Central memory CD4-positive, alpha-beta T cell (primary cell): ENCODE measurements at regions not wholly inside any gene's neighbourhood (a gene's known extent, or its start where the extent isn't known, plus 50 kb on each side); places are given as distances from the start of the nearest gene placed in this dataset.

ENCODE experiments used
- DNase-seq: peaks from one replicate; pipeline ENCODE4 v3.0.0; 2022

- DNase-seq, result no peak
Observed at GRCh38 chr2:146532509-146533147, 1312.2 kb upstream of the ACVR2A start.

GRCh38 chr2:146532009-146532408 lies 1312.8 kb upstream of the ACVR2A start:
- DNase-seq, result no peak

- DNase-seq, result no peak
Observed at GRCh38 chr2:146530886-146531285, 1313.9 kb upstream of the ACVR2A start.

- no peak for DNase-seq
Observed at GRCh38 chr2:146527166-146527565, 1317.7 kb upstream of the ACVR2A start.

GRCh38 chr2:146523196-146523595 lies 1321.6 kb upstream of the ACVR2A start:
- DNase-seq, result no peak

GRCh38 chr2:146506851-146507250 lies 1338.0 kb upstream of the ACVR2A start:
- DNase-seq, result no peak

GRCh38 chr2:146503366-146503765 lies 1341.5 kb upstream of the ACVR2A start:
- no peak for DNase-seq

GRCh38 chr2:146496248-146496647 lies 1348.6 kb upstream of the ACVR2A start:
- no peak for DNase-seq

- DNase-seq, result no peak
Observed at GRCh38 chr2:146489386-146489785, 1355.4 kb upstream of the ACVR2A start.

- no peak for DNase-seq
Observed at GRCh38 chr2:146481629-146482028, 1363.2 kb upstream of the ACVR2A start.

GRCh38 chr2:146477383-146477782 lies 1367.4 kb upstream of the ACVR2A start:
- no peak for DNase-seq

GRCh38 chr2:146468578-146468977 lies 1376.3 kb upstream of the ACVR2A start:
- DNase-seq, result no peak

GRCh38 chr2:146467425-146467824 lies 1377.4 kb upstream of the ACVR2A start:
- DNase-seq, result no peak

GRCh38 chr2:146465460-146465859 lies 1379.4 kb upstream of the ACVR2A start:
- no peak for DNase-seq

GRCh38 chr2:146461068-146461467 lies 1383.8 kb upstream of the ACVR2A start:
- no peak for DNase-seq

- no peak for DNase-seq
Observed at GRCh38 chr2:146458585-146458984, 1386.2 kb upstream of the ACVR2A start.

- DNase-seq, result no peak
Observed at GRCh38 chr2:146457221-146457620, 1387.6 kb upstream of the ACVR2A start.

GRCh38 chr2:146455325-146455724 lies 1389.5 kb upstream of the ACVR2A start:
- no peak for DNase-seq

- DNase-seq, result no peak
Observed at GRCh38 chr2:146451972-146452371, 1392.9 kb upstream of the ACVR2A start.

GRCh38 chr2:146450131-146450530 lies 1394.7 kb upstream of the ACVR2A start:
- DNase-seq, result no peak

- no peak for DNase-seq
Observed at GRCh38 chr2:146444987-146445386, 1399.8 kb upstream of the ACVR2A start.

- no peak for DNase-seq
Observed at GRCh38 chr2:146444085-146444484, 1400.7 kb upstream of the ACVR2A start.

GRCh38 chr2:146438246-146438645 lies 1406.6 kb upstream of the ACVR2A start:
- DNase-seq, result no peak

- DNase-seq, result no peak
Observed at GRCh38 chr2:146437712-146438111, 1407.1 kb upstream of the ACVR2A start.

- no peak for DNase-seq
Observed at GRCh38 chr2:146433116-146433875, 1411.5 kb upstream of the ACVR2A start.
